GM11168 (cell line): ENCODE measurements at regions not wholly inside any gene's neighbourhood (a gene's known extent, or its start where the extent isn't known, plus 50 kb on each side); places are given as distances from the start of the nearest gene placed in this dataset.
"Not testable (repeated sequence)": the region's sequence is repeated elsewhere in the genome, so short reads cannot be mapped to it uniquely, and the experiment has no call there.

Experiments used
- in situ Hi-C: fragments of 300-500 bp; cut with MboI; formaldehyde crosslinking; loops from one replicate; pipeline ENCODE4 v1.12.0; 2022; ENCODE audit warnings: low sequenced_read_pairs; ENCODE audit not compliant: unreplicated experiment

DNA sequence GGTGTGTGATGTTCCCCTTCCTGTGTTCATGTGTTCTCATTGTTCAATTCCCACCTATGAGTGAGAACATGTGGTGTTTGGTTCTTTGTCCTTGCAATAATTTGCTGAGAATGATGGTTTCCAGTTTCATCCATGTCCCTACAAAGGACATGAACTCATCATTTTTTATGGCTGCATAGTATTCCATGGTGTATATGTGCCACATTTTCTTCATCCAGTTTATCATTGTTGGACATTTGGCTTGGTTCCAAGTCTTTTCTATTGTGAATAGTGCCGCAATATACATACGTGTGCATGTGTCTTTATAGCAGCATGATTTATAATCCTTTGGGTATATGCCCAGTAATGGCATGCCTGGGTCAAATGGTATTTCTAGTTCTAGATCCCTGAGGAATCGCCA is 197.5 kb downstream of the ESM1 start:
- in situ Hi-C loops, result not testable (repeated sequence)

DNA sequence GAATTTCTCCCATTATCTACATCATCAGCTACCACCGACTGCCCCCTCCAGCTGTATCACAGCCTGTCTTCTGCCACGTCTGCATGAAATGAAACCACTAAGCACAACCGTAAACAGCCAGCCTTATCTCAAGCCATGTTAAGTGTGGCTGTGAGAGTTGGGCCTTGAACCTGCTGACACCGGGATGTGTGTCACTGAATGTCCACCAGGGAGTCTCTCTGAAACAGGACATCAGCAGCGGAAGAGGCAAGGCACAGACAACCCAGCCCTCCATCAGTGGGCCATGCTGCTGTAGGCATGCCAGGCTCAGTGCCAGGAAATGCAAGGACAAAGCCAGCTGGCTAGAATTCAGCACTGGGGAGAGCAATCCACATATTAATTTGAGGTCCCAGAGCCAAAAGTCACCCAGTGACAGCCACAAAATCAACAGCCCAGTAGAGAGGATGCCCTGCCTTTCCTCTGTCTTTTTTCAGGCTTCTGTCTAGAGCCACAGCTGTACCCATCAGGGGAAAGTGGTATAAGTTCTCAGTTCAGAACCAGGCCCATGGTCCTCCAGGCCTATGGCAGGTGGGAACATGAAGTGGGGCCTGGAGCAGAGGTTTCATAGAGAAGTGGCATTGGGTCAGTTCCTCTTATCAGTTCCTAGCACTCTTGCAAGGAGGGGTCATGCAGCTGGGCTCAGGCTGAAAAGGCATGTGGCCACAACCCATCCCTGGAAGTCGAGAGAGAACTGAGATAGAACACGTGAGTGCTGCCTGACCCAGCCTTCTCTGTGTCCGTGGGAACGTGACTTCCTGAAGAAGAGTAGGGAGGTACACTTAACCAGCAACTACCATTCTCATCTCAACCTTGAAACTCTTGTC is 199.4 kb downstream of the ESM1 start:
- in situ Hi-C loops, result no loop called here

- in situ Hi-C loops, result no loop called here
These were observed 206.6 kb downstream of the ESM1 start for GRCh38 chr5:54778783-54779182.

DNA sequence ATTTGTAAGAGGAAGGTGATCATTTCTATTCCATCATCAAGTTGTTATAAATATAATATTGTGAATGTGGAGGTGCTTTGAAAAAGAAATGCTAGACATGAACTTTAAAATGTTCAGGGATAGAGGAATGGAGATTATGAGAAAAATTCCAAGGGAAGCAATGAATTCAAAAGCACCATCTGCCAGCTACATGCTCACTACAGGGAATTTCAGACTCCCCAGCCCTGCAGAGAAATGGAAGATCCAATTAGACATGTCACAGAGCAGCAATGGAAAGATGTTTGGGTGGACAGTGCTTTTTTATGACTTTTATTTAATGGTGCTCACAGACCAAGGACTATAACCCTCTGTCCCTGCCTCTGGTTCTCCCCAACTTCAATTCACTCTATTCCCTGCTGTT is 209.7 kb downstream of the ESM1 start:
- in situ Hi-C loops, result no loop called here

GRCh38 chr5:54774281-54775170 is 210.9 kb downstream of the ESM1 start:
- in situ Hi-C loops, result no loop called here

- in situ Hi-C loops, result no loop called here
These were observed 212.7 kb downstream of the ESM1 start for GRCh38 chr5:54772684-54773083.

DNA sequence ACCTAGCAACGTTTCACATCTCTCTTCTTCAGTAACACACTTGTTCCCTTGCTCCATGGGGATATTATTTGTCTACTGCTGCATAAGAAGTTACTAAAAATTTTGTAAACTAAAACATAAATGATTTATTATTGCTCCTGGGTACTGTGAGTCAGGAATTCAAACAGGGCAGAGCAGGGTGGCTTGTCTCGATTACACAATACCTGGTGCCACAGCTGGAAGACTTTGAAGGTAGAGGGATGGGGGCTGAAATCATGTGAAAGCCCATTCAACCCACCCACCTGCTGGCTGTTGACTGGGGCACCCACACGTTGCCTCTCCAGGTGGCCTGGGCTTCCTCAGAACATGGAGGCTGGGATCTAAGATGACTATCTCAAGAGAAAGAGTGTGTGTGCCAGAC is 213.2 kb downstream of the ESM1 start:
- in situ Hi-C loops, result no loop called here

DNA sequence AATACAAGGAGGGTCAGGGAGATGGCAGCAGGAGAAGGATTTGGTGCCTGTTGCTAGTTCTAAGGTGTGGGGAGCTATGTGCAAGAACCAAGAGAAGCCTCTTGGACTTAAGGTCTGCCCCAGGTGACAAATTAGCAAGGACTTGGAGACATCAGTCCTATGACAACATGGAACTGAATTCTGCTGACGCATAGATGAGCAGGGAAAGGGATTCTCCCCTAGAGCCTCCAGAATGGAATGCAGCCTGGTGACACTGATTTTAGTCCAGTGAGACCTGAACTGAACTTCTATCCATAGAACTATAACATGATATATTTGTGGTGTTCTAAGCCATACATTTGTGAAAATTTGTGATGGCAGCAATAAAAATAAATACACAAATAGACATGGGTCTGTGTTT is 215.6 kb downstream of the ESM1 start:
- in situ Hi-C loops, result no loop called here

DNA sequence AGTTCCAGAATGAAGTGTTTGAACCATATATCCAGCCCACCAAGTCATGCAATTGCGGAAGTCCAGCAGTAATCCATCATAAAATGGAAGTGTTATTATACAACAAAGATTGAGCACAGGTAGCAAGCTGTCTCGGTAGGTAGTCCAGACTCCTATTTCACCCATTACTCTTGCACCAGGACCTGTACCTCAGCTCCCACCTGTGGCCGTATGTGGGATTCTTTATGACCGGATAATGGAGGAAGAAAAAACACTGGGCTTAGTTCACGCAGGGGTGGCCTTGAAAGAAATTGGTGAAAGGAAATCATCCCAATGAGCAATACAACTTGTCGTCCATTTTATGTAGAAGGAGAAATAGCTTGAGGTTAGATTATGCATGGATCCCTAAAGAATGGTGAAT is 216.3 kb downstream of the ESM1 start:
- in situ Hi-C loops, result no loop called here

GRCh38 chr5:54766748-54767147 is 218.6 kb downstream of the ESM1 start:
- in situ Hi-C loops, result no loop called here

GRCh38 chr5:54765165-54766028 is 220.0 kb downstream of the ESM1 start:
- in situ Hi-C loops, result no loop called here

DNA sequence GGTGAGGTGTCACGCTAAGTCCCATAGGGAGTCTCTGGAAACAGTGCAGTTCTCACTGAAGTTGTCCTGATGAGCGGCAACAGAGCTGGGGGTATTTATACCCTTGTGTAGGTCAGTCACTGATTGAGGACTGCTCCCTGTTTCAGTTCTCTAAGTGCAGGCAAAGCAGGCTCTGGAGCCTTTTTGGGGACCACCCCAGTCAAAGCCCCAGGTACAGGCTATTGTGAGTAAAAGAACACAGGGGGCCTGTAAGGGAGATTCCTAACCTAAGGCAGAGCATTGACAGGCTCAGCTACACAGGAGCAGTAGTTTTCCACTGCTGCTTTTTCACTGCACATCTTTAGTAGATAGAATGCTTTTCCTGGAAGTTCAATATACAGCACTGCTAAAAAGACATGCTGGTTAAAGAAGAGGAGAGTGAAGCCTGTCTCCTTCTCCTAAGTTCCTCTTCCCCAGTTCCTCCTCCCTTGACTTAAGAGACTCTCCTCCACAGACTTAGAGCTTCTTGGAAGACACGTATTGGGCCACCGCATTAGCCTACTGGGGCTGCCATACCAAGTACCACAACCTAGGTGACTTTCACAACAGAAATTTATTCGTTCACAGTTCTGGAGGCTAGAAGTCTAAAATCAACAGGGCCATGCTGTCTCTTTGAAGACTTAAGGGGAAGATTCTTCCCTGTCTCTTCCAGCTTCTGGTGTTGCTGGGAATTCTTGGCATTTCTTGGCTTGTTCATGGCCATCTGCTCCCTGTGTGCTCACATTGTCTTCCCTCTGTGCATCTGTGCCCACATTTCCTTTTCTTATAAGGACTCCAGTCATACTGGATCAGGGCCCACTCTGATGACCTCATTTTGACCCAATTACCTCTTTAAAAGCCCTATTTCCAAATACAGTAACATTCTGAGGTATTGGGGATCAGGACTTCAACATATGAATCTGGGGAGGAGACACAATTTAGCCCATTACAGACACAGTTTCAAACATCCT is 221.0 kb downstream of the ESM1 start:
- in situ Hi-C loops, result no loop called here

DNA sequence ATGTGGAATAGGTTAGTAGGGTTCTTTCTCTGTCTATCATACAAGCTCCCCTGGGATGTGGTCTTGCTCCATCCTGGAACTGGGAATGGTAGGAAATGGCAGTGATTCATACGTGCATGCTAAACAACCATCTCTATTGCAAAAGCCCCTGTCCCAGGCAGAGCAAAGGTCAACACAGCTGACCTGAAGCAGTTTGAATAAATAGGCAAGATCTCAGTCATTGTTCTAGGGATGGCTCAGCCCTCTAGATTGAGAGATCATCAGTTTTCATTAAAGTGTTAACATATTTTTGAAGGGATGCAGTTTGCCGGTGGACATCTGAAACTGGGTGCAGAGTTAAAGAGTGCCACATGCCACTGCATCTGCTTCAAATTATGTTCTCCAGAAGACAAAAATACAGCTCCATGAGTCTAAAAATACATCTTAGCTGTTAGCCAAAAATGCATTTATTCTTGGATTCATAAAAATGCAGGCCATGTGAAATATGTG is 224.1 kb downstream of the ESM1 start:
- in situ Hi-C loops, result no loop called here

DNA sequence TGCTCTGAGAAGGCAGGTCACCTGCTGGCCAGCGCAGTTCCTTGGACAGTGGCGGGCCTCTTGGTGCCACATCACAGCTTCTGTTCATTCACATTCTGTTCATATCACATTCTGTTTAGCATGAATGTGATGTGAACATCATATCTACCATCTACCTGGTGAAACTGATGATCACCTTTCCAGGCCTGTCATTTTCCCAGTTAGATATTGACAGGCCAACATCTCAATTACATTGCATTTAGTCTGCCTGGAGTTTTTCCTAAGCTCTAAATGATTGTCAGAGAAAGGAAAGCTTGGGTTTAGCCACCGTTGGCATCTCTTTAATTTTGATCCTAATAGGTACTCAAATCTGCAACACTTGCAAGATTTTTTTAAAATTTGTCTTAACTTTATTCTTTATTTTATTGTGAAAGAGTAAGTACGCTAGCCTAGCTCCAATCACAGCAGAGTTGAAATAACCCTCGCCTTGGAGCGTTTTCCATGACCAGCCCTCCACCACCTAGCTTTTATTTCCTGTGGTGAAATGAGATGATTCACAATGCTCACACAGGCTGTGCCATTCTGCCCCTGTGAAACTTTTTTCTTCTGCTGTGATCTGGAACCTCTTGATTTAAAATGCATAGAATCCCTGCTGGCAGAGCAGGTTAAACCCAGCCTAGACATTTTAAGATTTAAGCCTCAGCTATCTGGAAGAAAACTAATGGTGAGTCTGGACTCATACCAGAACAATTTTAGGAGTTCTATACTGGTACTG is 225.0 kb downstream of the ESM1 start:
- in situ Hi-C loops, result no loop called here

DNA sequence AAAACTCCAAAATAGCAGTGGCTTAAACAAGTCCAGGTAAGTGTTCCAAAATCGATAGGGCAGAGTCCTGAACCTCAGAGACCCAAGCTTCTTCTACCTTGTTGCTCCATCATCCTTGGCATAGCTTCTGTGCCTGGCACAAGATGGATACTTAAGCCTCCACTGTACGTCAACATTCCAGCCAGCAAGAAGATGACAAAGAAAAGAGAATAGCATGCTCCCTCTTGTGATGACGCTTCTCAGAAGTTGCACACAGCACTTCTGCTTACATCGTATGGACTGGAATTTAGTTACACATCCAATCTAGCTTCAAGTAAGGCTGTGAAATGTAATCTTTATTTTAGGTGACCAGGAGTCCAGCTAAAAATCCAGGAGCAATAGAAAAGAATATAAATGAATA is 227.4 kb downstream of the ESM1 start:
- in situ Hi-C loops, result no loop called here

DNA sequence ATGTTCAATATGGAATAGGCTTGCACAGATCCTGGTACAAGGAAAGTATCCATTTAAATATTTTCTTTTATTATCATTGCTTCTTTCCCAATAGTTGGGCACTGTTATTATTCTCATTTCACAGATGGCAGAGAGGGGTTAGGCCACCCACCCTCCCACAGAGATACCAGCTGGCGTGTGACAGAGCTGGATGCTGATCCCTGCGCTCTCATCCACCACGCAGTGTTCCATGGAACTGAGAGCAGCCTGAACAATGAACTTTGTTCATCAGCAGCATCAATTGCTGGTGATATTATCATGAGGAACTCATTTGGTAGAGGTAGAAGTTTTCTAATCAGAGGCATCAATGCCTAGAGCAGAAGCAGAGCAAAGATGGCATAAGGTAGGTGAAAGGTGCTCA is 227.9 kb downstream of the ESM1 start:
- in situ Hi-C loops, result no loop called here

DNA sequence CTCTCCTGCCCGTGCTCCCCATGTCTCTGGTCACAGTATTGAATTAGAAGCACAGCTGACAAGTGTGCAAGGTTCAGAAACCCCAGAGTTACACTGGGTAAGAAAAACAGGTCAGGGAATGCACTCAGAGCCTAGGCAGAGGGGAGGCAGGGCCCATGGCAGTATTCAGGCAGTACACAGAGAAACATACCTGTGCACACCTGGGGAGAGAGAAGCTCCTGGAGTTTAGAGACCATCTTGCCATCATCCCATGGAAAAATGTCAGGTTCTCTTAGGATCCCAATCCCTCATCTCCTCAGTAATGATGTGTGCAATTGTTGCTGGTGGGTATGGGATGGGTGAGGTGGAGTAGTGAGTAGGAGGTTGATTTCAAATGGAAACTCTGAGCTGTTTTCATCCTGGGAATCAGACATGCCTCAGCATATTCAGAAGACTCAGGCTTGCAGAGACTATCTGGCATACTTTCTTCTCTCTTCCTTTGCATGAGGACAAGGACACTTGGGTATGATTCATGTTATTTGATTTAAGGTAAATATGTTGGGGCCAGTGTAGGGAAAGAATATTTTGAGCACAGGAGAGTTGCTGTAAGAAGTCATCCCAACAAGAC is 228.5 kb downstream of the ESM1 start:
- in situ Hi-C loops, result no loop called here

GRCh38 chr5:54756301-54756700 is 229.1 kb downstream of the ESM1 start:
- in situ Hi-C loops, result no loop called here
